ENCODE measurements at regions not wholly inside any gene's neighbourhood (a gene's known extent, or its start where the extent isn't known, plus 50 kb on each side); places are given as distances from the start of the nearest gene placed in this dataset.
"Not testable (repeated sequence)": the region's sequence is repeated elsewhere in the genome, so short reads cannot be mapped to it uniquely, and the experiment has no call there.

GRCh38 chr7:140257278-140257677 lies 80.5 kb upstream of the KDM7A start:
- H3K4me1 Mint-ChIP-seq: peaks cover 14% of the 10 kb centered on the region
- not testable (repeated sequence) for H3K36me3 Mint-ChIP-seq (ENCODE audit: low read depth); H3K27me3 Mint-ChIP-seq; H3K9me3 Mint-ChIP-seq; H3K4me3 Mint-ChIP-seq; ATAC-seq (replicated peaks); H3K27ac Mint-ChIP-seq

GRCh38 chr7:140254976-140255375 lies 78.2 kb upstream of the KDM7A start:
- not testable (repeated sequence) for H3K27ac Mint-ChIP-seq, H3K27me3 Mint-ChIP-seq

GRCh38 chr7:140249036-140249806 lies 72.4 kb upstream of the KDM7A start:
- no peak overlapping the region for H3K4me3 Mint-ChIP-seq
- peaks cover 10% of the 10 kb centered on the region for H3K4me1 Mint-ChIP-seq
- H3K27ac Mint-ChIP-seq: no peak overlapping the region
- no peak for ATAC-seq (replicated peaks)
- no peaks in the 10 kb centered on the region for H3K27me3 Mint-ChIP-seq
- H3K36me3 Mint-ChIP-seq (ENCODE audit: low read depth): peaks cover 7% of the 10 kb centered on the region
- no peaks in the 10 kb centered on the region for H3K9me3 Mint-ChIP-seq

More at GRCh38 chr7:140254976-140255375, 78.2 kb upstream of the KDM7A start:
- H3K4me1 Mint-ChIP-seq: peaks cover 14% of the 10 kb centered on the region
- ATAC-seq (replicated peaks); H3K4me3 Mint-ChIP-seq; H3K9me3 Mint-ChIP-seq; H3K36me3 Mint-ChIP-seq (ENCODE audit: low read depth): not testable (repeated sequence)

GRCh38 chr7:140247559-140247958 lies 70.8 kb upstream of the KDM7A start:
- Mint-ChIP-seq H3K27me3 (no peaks in the 10 kb centered on the region), H3K4me1 (no peaks in the 10 kb centered on the region), H3K4me3 (no peak overlapping the region), H3K36me3 (ENCODE audit: low read depth) (peaks cover 3% of the 10 kb centered on the region), H3K27ac (no peak overlapping the region), H3K9me3 (no peaks in the 10 kb centered on the region)
- no peak for ATAC-seq (replicated peaks)

- Mint-ChIP-seq H3K4me3 (no peak overlapping the region), H3K4me1 (peaks cover 3% of the 10 kb centered on the region), H3K27ac (no peak overlapping the region), H3K9me3 (no peaks in the 10 kb centered on the region), H3K27me3 (no peaks in the 10 kb centered on the region), H3K36me3 (ENCODE audit: low read depth) (no peaks in the 10 kb centered on the region)
- no peak for ATAC-seq (replicated peaks)
Measured at GRCh38 chr7:140245611-140246105, 68.9 kb upstream of the KDM7A start.

- H3K9me3 Mint-ChIP-seq: no peaks in the 10 kb centered on the region
- no peaks in the 10 kb centered on the region for H3K27me3 Mint-ChIP-seq
- no peak overlapping the region for H3K4me3 Mint-ChIP-seq
- H3K4me1 Mint-ChIP-seq: peaks cover 3% of the 10 kb centered on the region
- H3K36me3 Mint-ChIP-seq (ENCODE audit: low read depth): no peaks in the 10 kb centered on the region
- ATAC-seq (replicated peaks): peak; percentile 90
- H3K27ac Mint-ChIP-seq: no peak overlapping the region
Measured at GRCh38 chr7:140242057-140243031, 65.6 kb upstream of the KDM7A start.

- Mint-ChIP-seq H3K27me3 (no peaks in the 10 kb centered on the region), H3K27ac (no peak overlapping the region), H3K4me3 (no peak overlapping the region), H3K36me3 (ENCODE audit: low read depth) (no peaks in the 10 kb centered on the region), H3K9me3 (no peaks in the 10 kb centered on the region), H3K4me1 (peaks cover 8% of the 10 kb centered on the region)
- ATAC-seq (replicated peaks): no peak
Measured at GRCh38 chr7:140239653-140239935, 62.8 kb upstream of the KDM7A start.

GRCh38 chr7:140238778-140239652 lies 62.2 kb upstream of the KDM7A start:
- no peak overlapping the region for H3K27ac Mint-ChIP-seq
- H3K4me3 Mint-ChIP-seq: no peak overlapping the region
- no peaks in the 10 kb centered on the region for H3K27me3 Mint-ChIP-seq
- H3K9me3 Mint-ChIP-seq: no peaks in the 10 kb centered on the region
- peaks cover 8% of the 10 kb centered on the region for H3K4me1 Mint-ChIP-seq
- no peak for ATAC-seq (replicated peaks)
- H3K36me3 Mint-ChIP-seq (ENCODE audit: low read depth): no peaks in the 10 kb centered on the region

- Mint-ChIP-seq H3K4me3 (no peak overlapping the region), H3K27ac (no peak overlapping the region), H3K4me1 (peaks cover 8% of the 10 kb centered on the region), H3K9me3 (no peaks in the 10 kb centered on the region), H3K36me3 (ENCODE audit: low read depth) (no peaks in the 10 kb centered on the region), H3K27me3 (no peaks in the 10 kb centered on the region)
- ATAC-seq (replicated peaks): no peak
Measured at GRCh38 chr7:140237390-140237789, 60.6 kb upstream of the KDM7A start.

- peaks cover 10% of the 10 kb centered on the region for H3K4me1 Mint-ChIP-seq
- H3K9me3 Mint-ChIP-seq: no peaks in the 10 kb centered on the region
- H3K36me3 Mint-ChIP-seq (ENCODE audit: low read depth): peaks cover 7% of the 10 kb centered on the region
- H3K4me3 Mint-ChIP-seq: no peak overlapping the region
- no peak for ATAC-seq (replicated peaks)
- H3K27ac Mint-ChIP-seq: no peak overlapping the region
- no peaks in the 10 kb centered on the region for H3K27me3 Mint-ChIP-seq
Measured at GRCh38 chr7:140236626-140237025, 59.8 kb upstream of the KDM7A start.

GRCh38 chr7:140235114-140235513 lies 58.3 kb upstream of the KDM7A start:
- H3K4me1 Mint-ChIP-seq: peaks cover 19% of the 10 kb centered on the region
- ATAC-seq (replicated peaks): no peak
- no peak overlapping the region for H3K4me3 Mint-ChIP-seq
- H3K36me3 Mint-ChIP-seq (ENCODE audit: low read depth): peaks cover 21% of the 10 kb centered on the region
- no peaks in the 10 kb centered on the region for H3K9me3 Mint-ChIP-seq
- H3K27ac Mint-ChIP-seq: no peak overlapping the region
- no peaks in the 10 kb centered on the region for H3K27me3 Mint-ChIP-seq

- peak overlapping the region; percentile 92 for H3K4me3 Mint-ChIP-seq
Measured at GRCh38 chr7:140232957-140233917, 56.5 kb upstream of the KDM7A start.

GRCh38 chr7:140231771-140232491 lies 55.1 kb upstream of the KDM7A start:
- Mint-ChIP-seq H3K4me3 (peak overlapping the region; percentile 92), H3K27ac (peak overlapping the region; percentile 99), H3K36me3 (ENCODE audit: low read depth) (peaks cover 29% of the 10 kb centered on the region), H3K4me1 (peaks cover 25% of the 10 kb centered on the region), H3K9me3 (no peaks in the 10 kb centered on the region), H3K27me3 (no peaks in the 10 kb centered on the region)
- ATAC-seq (replicated peaks): peak; percentile 20

More at GRCh38 chr7:140232957-140233917, 56.5 kb upstream of the KDM7A start:
- no peak overlapping the region for H3K27ac Mint-ChIP-seq
- no peaks in the 10 kb centered on the region for H3K27me3 Mint-ChIP-seq
- no peaks in the 10 kb centered on the region for H3K9me3 Mint-ChIP-seq
- peaks cover 25% of the 10 kb centered on the region for H3K4me1 Mint-ChIP-seq
- peaks cover 29% of the 10 kb centered on the region for H3K36me3 Mint-ChIP-seq (ENCODE audit: low read depth)
- no peak for ATAC-seq (replicated peaks)
